Calu3 (cell line): ENCODE measurements at regions not wholly inside any gene's neighbourhood (a gene's known extent, or its start where the extent isn't known, plus 50 kb on each side); places are given as distances from the start of the nearest gene placed in this dataset.

ENCODE experiments used
- BruUV-seq: library from RNA; stranded (reverse); fragments of 400-500 nt; replicated peaks from 2 replicates; lab custom pipeline; 2021; lab: Mats Ljungman, UMichigan
- CTCF ChIA-PET: fragments of 300-600 bp; sonication (Branson Sonifier 250); formaldehyde crosslinking; loops from one replicate; lab custom pipeline; 2022; ENCODE audit warnings: antibody characterized with exemption; lab: Charles Lee
- DNase-seq: peaks from one replicate; pipeline ENCODE4 v3.0.0; 2022
- H3K27ac Mint-ChIP-seq: one replicate; pipeline ENCODE4 v1.8.0; 2022; ENCODE audit warnings: mixed read lengths; ENCODE audit not compliant: unreplicated experiment
- H3K27me3 Mint-ChIP-seq: one replicate; pipeline ENCODE4 v1.8.0; 2022; ENCODE audit warnings: mixed read lengths; ENCODE audit not compliant: unreplicated experiment
- H3K36me3 Mint-ChIP-seq: one replicate; pipeline ENCODE4 v1.8.0; 2022; ENCODE audit warnings: mild to moderate bottlenecking, moderate library complexity, mixed read lengths; ENCODE audit not compliant: insufficient read depth, unreplicated experiment
- H3K4me1 Mint-ChIP-seq: one replicate; pipeline ENCODE4 v1.8.0; 2022; ENCODE audit warnings: mild to moderate bottlenecking, low read depth, mixed read lengths; ENCODE audit not compliant: unreplicated experiment
- H3K4me3 Mint-ChIP-seq: one replicate; pipeline ENCODE4 v1.8.0; 2022; ENCODE audit warnings: mild to moderate bottlenecking, low read depth, moderate library complexity, mixed read lengths; ENCODE audit not compliant: unreplicated experiment
- H3K9me3 Mint-ChIP-seq: one replicate; pipeline ENCODE4 v1.8.0; 2022; ENCODE audit warnings: low read depth, mixed read lengths; ENCODE audit not compliant: unreplicated experiment
- intact Hi-C: fragments of 100-400 bp; cut with micrococcal nuclease; formaldehyde crosslinking; loops from one replicate; pipeline ENCODE4 v1.10.0; 2022; ENCODE audit not compliant: unreplicated experiment
- TF ChIP-seq, protein P1 (sequence below): fragments of 200-600 bp; IDR thresholded peaks from one replicate; pipeline ENCODE4 v1.8.0; 2022; ENCODE audit warnings: antibody characterized with exemption; ENCODE audit not compliant: unreplicated experiment

DNA sequence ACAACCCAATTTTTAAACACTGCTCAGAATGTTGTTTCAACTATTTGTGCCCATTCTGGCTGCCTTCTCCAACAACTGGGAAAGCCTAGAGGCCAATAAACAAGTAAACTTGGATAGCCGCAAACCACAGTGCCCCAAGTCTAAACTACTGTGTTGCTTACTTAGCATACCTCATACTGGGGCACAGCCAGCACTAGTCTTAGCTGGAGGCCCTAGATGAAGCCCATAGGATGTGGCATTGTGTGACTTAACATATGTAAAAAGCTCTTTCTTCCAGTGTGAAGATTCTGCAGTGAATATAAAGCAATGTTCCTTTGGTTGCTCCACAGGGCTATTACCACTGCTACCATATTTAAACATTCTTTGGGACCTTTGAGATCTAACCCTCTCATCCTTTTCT, 564.3 kb upstream of the NRSN1 start:
- BruUV-seq: no TSS peak
- H3K4me1 Mint-ChIP-seq: peaks cover 9% of the 10 kb centered on the region
- no peak for DNase-seq
- CTCF ChIA-PET: no interaction called here
- H3K9me3 Mint-ChIP-seq: peaks cover 7% of the 10 kb centered on the region
- no peak overlapping the region for H3K4me3 Mint-ChIP-seq
- TF ChIP-seq, protein P1, sequence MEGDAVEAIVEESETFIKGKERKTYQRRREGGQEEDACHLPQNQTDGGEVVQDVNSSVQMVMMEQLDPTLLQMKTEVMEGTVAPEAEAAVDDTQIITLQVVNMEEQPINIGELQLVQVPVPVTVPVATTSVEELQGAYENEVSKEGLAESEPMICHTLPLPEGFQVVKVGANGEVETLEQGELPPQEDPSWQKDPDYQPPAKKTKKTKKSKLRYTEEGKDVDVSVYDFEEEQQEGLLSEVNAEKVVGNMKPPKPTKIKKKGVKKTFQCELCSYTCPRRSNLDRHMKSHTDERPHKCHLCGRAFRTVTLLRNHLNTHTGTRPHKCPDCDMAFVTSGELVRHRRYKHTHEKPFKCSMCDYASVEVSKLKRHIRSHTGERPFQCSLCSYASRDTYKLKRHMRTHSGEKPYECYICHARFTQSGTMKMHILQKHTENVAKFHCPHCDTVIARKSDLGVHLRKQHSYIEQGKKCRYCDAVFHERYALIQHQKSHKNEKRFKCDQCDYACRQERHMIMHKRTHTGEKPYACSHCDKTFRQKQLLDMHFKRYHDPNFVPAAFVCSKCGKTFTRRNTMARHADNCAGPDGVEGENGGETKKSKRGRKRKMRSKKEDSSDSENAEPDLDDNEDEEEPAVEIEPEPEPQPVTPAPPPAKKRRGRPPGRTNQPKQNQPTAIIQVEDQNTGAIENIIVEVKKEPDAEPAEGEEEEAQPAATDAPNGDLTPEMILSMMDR: no peak
- H3K27ac Mint-ChIP-seq: no peak overlapping the region
- intact Hi-C loops: no loop called here
- no peaks in the 10 kb centered on the region for H3K36me3 Mint-ChIP-seq
- no peaks in the 10 kb centered on the region for H3K27me3 Mint-ChIP-seq

- BruUV-seq: no TSS peak
- CTCF ChIA-PET: no interaction called here
- H3K36me3 Mint-ChIP-seq: no peaks in the 10 kb centered on the region
- TF ChIP-seq, protein P1: no peak
- DNase-seq: no peak
- no peak overlapping the region for H3K27ac Mint-ChIP-seq
- H3K27me3 Mint-ChIP-seq: no peaks in the 10 kb centered on the region
- H3K9me3 Mint-ChIP-seq: peaks cover 10% of the 10 kb centered on the region
- no peak overlapping the region for H3K4me3 Mint-ChIP-seq
- peaks cover 9% of the 10 kb centered on the region for H3K4me1 Mint-ChIP-seq
- intact Hi-C loops: no loop called here
Measured at GRCh38 chr6:23562554-23562953, 563.5 kb upstream of the NRSN1 start.

DNA sequence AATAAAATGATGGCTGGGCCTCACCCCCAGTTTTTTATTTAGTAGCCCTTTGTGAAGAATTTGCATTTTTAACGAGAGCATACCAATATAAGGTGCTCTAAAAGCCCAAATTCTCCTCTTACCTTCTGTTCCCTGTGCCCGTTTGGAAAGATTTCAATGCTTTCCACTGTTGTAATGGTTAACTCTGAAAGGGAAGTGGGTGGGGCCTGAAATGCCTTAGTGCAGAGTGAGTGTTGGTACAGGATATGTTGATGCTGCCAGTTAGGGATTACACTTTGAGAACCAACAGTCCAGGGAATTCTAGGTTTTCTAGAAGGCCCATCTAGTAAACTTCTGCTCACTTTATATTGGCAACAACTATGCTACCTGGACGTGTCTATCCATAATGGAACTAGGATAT, 562.7 kb upstream of the NRSN1 start:
- H3K36me3 Mint-ChIP-seq: no peaks in the 10 kb centered on the region
- H3K27me3 Mint-ChIP-seq: no peaks in the 10 kb centered on the region
- TF ChIP-seq, protein P1: no peak
- intact Hi-C loops: no loop called here
- peaks cover 11% of the 10 kb centered on the region for H3K9me3 Mint-ChIP-seq
- no TSS peak for BruUV-seq
- H3K27ac Mint-ChIP-seq: no peak overlapping the region
- DNase-seq: no peak
- H3K4me3 Mint-ChIP-seq: no peak overlapping the region
- H3K4me1 Mint-ChIP-seq: peaks cover 9% of the 10 kb centered on the region
- CTCF ChIA-PET: no interaction called here

DNA sequence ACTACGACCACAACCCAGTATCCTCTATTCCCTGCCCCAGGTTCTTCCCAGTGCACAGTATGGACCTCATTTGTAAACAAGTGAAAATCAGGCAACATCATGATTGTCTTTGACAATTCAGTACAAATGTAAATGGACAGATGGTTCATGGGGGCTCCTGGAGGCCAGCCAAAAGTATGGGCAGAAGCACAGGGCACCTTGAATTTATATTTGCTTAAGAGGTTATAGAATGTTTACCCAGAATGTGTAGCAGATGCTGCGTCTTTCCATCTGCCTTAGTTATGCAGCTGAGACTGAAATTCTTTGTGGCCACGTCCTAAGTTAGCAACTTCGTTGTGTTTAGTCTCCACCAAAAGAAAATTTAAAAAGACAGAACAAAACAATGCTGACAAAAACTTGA, 559.6 kb upstream of the NRSN1 start:
- no peak for DNase-seq
- H3K27ac Mint-ChIP-seq: no peak overlapping the region
- H3K4me1 Mint-ChIP-seq: no peaks in the 10 kb centered on the region
- H3K27me3 Mint-ChIP-seq: no peaks in the 10 kb centered on the region
- H3K4me3 Mint-ChIP-seq: no peak overlapping the region
- H3K9me3 Mint-ChIP-seq: peaks cover 20% of the 10 kb centered on the region
- no peaks in the 10 kb centered on the region for H3K36me3 Mint-ChIP-seq
- CTCF ChIA-PET: no interaction called here
- BruUV-seq: no TSS peak
- TF ChIP-seq, protein P1: no peak
- intact Hi-C loops: no loop called here
